Neural cell (in vitro differentiated cells): ENCODE measurements at regions not wholly inside any gene's neighbourhood (a gene's known extent, or its start where the extent isn't known, plus 50 kb on each side); places are given as distances from the start of the nearest gene placed in this dataset.

ENCODE experiments used
- CTCF ChIP-seq: fragments of 450-650 bp; IDR thresholded peaks from 2 replicates; pipeline ENCODE4 v1.5.1; 2014; ENCODE audit warnings: antibody characterized with exemption, mild to moderate bottlenecking, moderate library complexity; ENCODE audit not compliant: poor library complexity, severe bottlenecking
- EP300 ChIP-seq: fragments of 450-650 bp; conservative IDR thresholded peaks from 2 replicates; pipeline ENCODE4 v1.6.1; 2014; ENCODE audit warnings: antibody characterized with exemption, mild to moderate bottlenecking, moderate library complexity; ENCODE audit not compliant: poor library complexity, severe bottlenecking
- EZH2 ChIP-seq: fragments of 200-600, 300-800 bp; shearing (Covaris generic), sonication (generic); IDR thresholded peaks from 2 replicates; pipeline ENCODE4 v1.6.1; 2014; ENCODE audit warnings: antibody characterized with exemption, low read length, borderline replicate concordance, mild to moderate bottlenecking; ENCODE audit not compliant: insufficient read depth, poor library complexity, severe bottlenecking
- MXI1 ChIP-seq: fragments of 450-650 bp; conservative IDR thresholded peaks from 2 replicates; pipeline ENCODE4 v1.6.1; 2014; ENCODE audit warnings: antibody characterized with exemption, mild to moderate bottlenecking; ENCODE audit not compliant: poor library complexity, severe bottlenecking
- POLR2AphosphoS5 ChIP-seq: IDR thresholded peaks from 2 replicates; pipeline ENCODE4 v1.6.1; 2012
- RAD21 ChIP-seq: fragments of 450-650 bp; conservative IDR thresholded peaks from 2 replicates; pipeline ENCODE4 v1.6.1; 2014; ENCODE audit warnings: antibody characterized with exemption, mild to moderate bottlenecking, moderate library complexity
- SMC3 ChIP-seq: fragments of 450-650 bp; conservative IDR thresholded peaks from 2 replicates; pipeline ENCODE4 v1.6.1; 2014; ENCODE audit warnings: antibody characterized with exemption, mild to moderate bottlenecking, moderate library complexity; ENCODE audit not compliant: poor library complexity
- TAF1 ChIP-seq: IDR thresholded peaks from 2 replicates; pipeline ENCODE4 v1.6.1; 2012; ENCODE audit warnings: low read depth

- TF ChIP-seq CTCF (no peak), EP300 (no peak), POLR2AphosphoS5 (no peak), RAD21 (no peak), EZH2 (no peak), TAF1 (no peak), SMC3 (no peak), MXI1 (no peak)
Measured at GRCh38 chr4:135684001-135684400, 1482.4 kb upstream of the PABPC4L start.
